ENCODE measurements at regions not wholly inside any gene's neighbourhood (a gene's known extent, or its start where the extent isn't known, plus 50 kb on each side); places are given as distances from the start of the nearest gene placed in this dataset.

DNA sequence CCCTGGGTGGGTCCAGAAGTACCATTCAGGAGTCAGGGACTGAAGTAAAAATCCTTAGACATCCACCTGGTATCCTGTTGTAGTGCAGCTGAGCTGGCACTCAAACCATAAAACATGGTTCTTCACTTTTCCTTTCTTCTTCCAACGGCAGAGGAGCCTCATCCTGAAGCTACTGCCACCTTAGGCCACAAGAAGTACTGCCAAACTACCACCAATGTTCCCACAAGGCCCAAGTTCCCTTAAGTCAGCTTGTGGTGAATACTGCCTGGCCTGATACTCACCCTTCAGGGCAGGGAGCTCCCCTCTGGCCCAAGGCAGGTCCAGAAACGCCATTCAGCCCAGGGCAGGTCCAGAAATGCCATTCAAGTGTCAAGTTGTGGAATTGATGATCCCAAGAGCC is 1053.4 kb upstream of the CITED2 start:
- no peak for TF ChIP-seq CTCF (IDR thresholded peaks at IDR 0.05; ENCODE audit: insufficient read depth, low read depth, low read length, missing control alignments)
- H3K4me3 ChIP-seq (ENCODE audit: low read depth, low read length) = no peak overlapping the region
- DNase-seq (ENCODE audit: low read depth) = no peak

DNA sequence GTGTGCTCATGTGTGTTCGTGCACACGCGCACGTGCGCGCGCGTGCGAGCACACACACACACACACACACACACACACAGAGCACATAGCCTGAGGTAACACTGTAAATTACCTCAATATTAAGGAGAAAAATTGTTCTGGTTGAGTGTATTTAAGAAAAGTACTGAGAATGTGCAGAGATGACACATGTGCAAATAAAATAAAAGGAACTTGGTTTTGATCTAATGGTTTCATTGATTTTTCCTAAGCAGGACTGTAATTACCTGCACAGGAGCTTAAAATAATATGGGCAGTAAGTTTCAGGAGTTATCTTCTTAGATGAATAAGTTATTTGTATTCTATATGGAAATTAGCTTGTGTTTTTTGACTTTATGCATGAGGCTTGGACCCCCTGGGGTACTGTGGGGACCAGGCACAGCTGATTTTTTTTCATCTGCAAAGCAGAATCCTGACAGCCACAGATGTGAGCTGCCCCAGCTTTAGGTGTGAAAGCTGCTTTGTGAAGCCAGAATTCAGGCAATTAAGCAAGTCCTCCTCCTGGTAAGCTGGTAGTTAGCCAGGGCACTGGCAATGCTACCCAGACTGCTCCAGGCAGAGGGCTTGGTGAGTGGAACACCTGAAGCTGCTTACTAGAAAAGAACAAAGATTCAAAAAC is 1040.6 kb upstream of the CITED2 start:
- no peak for DNase-seq (ENCODE audit: low read depth)

GRCh38 chr6:140403020-140403419 is 1028.6 kb upstream of the CITED2 start:
- TF ChIP-seq CTCF (IDR thresholded peaks at IDR 0.05; ENCODE audit: insufficient read depth, low read depth, low read length, missing control alignments) = no peak
- no peak overlapping the region for H3K4me3 ChIP-seq (ENCODE audit: low read depth, low read length)
- DNase-seq (ENCODE audit: low read depth) = no peak

More for the DNA sequence above, 1040.6 kb upstream of the CITED2 start:
- H3K4me3 ChIP-seq (ENCODE audit: low read depth, low read length) = no peak overlapping the region
- no peak for TF ChIP-seq CTCF (IDR thresholded peaks at IDR 0.05; ENCODE audit: insufficient read depth, low read depth, low read length, missing control alignments)

DNA sequence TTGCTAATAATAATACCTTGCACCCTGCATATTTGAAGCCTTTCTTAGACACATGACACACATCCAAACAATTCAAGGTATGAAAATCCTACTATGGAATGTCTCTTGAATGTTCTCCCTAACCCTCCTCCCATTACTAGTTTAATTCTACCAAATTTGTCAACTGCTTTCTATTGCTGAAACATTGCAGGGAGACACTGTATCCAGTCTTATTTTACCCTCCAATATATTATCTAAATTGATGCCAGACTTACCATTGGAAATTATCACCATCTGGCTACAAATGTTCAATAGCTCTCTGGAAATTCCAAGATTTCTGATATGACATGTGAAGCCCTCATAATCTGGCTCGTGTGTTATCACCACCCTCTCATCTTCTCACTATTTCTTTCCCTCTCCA is 1027.3 kb upstream of the CITED2 start:
- H3K4me3 ChIP-seq (ENCODE audit: low read depth, low read length) = no peak overlapping the region
- DNase-seq (ENCODE audit: low read depth) = no peak
- no peak for TF ChIP-seq CTCF (IDR thresholded peaks at IDR 0.05; ENCODE audit: insufficient read depth, low read depth, low read length, missing control alignments)

GRCh38 chr6:140398076-140398475 is 1023.6 kb upstream of the CITED2 start:
- H3K4me3 ChIP-seq (ENCODE audit: low read depth, low read length) = no peak overlapping the region
- no peak for TF ChIP-seq CTCF (IDR thresholded peaks at IDR 0.05; ENCODE audit: insufficient read depth, low read depth, low read length, missing control alignments)
- no peak for DNase-seq (ENCODE audit: low read depth)

- no peak overlapping the region for H3K4me3 ChIP-seq (ENCODE audit: low read depth, low read length)
- no peak for DNase-seq (ENCODE audit: low read depth)
- TF ChIP-seq CTCF (IDR thresholded peaks at IDR 0.05; ENCODE audit: insufficient read depth, low read depth, low read length, missing control alignments) = no peak
Observed at GRCh38 chr6:140397106-140397505, 1022.7 kb upstream of the CITED2 start.

Measured in GM12865 (cell line).